ENCODE measurements at regions not wholly inside any gene's neighbourhood (a gene's known extent, or its start where the extent isn't known, plus 50 kb on each side); places are given as distances from the start of the nearest gene placed in this dataset.

GRCh38 chr12:127297327-127297726 is 969.6 kb upstream of the TMEM132C start:
- TF ChIP-seq MXI1 (conservative IDR thresholded peaks at IDR 0.05; ENCODE audit: poor library complexity, severe bottlenecking), result no peak
- TF ChIP-seq EZH2 (IDR thresholded peaks at IDR 0.05; ENCODE audit: borderline replicate concordance, insufficient read depth, low read length, poor library complexity, severe bottlenecking), result no peak
- no peak for TF ChIP-seq POLR2AphosphoS5 (IDR thresholded peaks at IDR 0.05)
- no peak for TF ChIP-seq RAD21 (conservative IDR thresholded peaks at IDR 0.05)
- TF ChIP-seq, protein P1, sequence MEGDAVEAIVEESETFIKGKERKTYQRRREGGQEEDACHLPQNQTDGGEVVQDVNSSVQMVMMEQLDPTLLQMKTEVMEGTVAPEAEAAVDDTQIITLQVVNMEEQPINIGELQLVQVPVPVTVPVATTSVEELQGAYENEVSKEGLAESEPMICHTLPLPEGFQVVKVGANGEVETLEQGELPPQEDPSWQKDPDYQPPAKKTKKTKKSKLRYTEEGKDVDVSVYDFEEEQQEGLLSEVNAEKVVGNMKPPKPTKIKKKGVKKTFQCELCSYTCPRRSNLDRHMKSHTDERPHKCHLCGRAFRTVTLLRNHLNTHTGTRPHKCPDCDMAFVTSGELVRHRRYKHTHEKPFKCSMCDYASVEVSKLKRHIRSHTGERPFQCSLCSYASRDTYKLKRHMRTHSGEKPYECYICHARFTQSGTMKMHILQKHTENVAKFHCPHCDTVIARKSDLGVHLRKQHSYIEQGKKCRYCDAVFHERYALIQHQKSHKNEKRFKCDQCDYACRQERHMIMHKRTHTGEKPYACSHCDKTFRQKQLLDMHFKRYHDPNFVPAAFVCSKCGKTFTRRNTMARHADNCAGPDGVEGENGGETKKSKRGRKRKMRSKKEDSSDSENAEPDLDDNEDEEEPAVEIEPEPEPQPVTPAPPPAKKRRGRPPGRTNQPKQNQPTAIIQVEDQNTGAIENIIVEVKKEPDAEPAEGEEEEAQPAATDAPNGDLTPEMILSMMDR (IDR thresholded peaks at IDR 0.05; ENCODE audit: poor library complexity, severe bottlenecking), result no peak
